Urinary bladder (tissue), 3 donors: ENCODE measurements at regions not wholly inside any gene's neighbourhood (a gene's known extent, or its start where the extent isn't known, plus 50 kb on each side); places are given as distances from the start of the nearest gene placed in this dataset.
"Not testable (repeated sequence)": the region's sequence is repeated elsewhere in the genome, so short reads cannot be mapped to it uniquely, and the experiment has no call there.

ENCODE experiments used
- DNase-seq: peaks from one replicate; pipeline ENCODE4 v3.0.0-alpha.2; 2015; ENCODE audit errors: extremely low spot score
- H3K27ac ChIP-seq: one replicate; pipeline ENCODE4 v1.5.1; 2013; ENCODE audit warnings: low read depth, mild to moderate bottlenecking, moderate library complexity
- H3K36me3 ChIP-seq: one replicate; pipeline ENCODE4 v1.6.1; 2013; ENCODE audit warnings: mild to moderate bottlenecking, moderate library complexity; ENCODE audit not compliant: insufficient read depth
- H3K4me1 ChIP-seq: one replicate; pipeline ENCODE4 v1.6.1; 2013; ENCODE audit warnings: mild to moderate bottlenecking, moderate library complexity; ENCODE audit not compliant: insufficient read depth
- H3K4me3 ChIP-seq: one replicate; pipeline ENCODE4 v1.5.1; 2013; ENCODE audit warnings: low read depth, low read length
- WGBS: extraction: QIAGEN DNeasy Blood & Tissue Kit; methylation state at CpG from one replicate; pipeline ENCODE4 v1.1.7; 2013; 5-methylcytosine and 5-hydroxymethylcytosine counted together
- donor health status: healthy with polysubstance abuse.
- donor health status: healthy.

DNA sequence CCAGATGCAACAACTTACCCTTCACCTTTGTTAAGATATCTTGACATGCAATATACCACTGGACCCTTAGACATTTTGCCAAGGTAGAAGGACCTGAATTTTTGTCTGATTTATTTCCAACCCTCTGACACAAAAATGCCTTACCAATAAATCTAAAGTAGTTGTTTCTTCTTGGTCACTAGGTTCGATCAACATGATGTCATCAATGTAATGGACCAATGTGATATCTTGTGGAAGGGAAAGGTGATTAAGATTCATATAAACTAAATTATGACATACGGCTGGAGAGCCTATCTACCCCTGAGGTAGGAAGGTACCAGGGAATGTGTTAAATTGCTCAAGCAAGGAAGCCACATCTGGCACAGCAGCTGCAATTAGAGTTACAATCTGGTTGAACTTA, 67.7 kb upstream of the SERPINE2 start:
- no peaks in the 10 kb centered on the region for H3K4me1 ChIP-seq
- no peak overlapping the region for H3K27ac ChIP-seq
- 95% methylated on average over 2 of the region's 2 CpGs for WGBS
- DNase-seq: no peak
- no peaks in the 10 kb centered on the region for H3K36me3 ChIP-seq
- no peak overlapping the region for H3K4me3 ChIP-seq

GRCh38 chr2:224104668-224105386, 65.7 kb upstream of the SERPINE2 start:
- 88% methylated on average over 1 of the region's 1 CpG for WGBS
- no peak for DNase-seq

DNA sequence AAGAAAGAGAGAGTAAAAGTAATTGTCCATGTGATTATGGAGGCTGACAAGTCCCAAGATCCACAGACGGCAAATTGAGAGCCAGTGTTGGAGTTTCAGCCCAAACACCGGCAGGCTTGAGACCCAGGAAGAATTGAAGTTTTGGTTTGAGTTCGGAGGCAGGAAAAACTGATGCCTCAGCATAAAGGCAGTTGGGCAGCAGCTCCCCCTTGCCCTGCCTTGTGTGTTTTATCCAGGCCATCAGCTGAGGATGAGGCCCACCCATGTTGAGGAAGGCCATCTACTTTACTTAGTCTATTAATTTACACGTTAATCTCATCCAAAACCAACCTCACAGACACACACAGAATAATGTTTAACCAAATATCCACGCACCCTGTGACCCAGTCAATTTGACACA, 64.6 kb upstream of the SERPINE2 start:
- 57% methylated on average over 5 of the region's 5 CpGs for WGBS
- Histone ChIP-seq H3K27ac (no peak overlapping the region), H3K4me1 (no peaks in the 10 kb centered on the region), H3K4me3 (no peak overlapping the region), H3K36me3 (no peaks in the 10 kb centered on the region)
- DNase-seq: no peak

More at GRCh38 chr2:224104668-224105386, 65.7 kb upstream of the SERPINE2 start:
- Histone ChIP-seq H3K36me3 (no peaks in the 10 kb centered on the region), H3K27ac (no peak overlapping the region), H3K4me3 (no peak overlapping the region), H3K4me1 (no peaks in the 10 kb centered on the region)

- WGBS: 52% methylated on average over 1 of the region's 1 CpG
- no peak overlapping the region for H3K27ac ChIP-seq
Observed at GRCh38 chr2:224102991-224103390, 63.9 kb upstream of the SERPINE2 start.

DNA sequence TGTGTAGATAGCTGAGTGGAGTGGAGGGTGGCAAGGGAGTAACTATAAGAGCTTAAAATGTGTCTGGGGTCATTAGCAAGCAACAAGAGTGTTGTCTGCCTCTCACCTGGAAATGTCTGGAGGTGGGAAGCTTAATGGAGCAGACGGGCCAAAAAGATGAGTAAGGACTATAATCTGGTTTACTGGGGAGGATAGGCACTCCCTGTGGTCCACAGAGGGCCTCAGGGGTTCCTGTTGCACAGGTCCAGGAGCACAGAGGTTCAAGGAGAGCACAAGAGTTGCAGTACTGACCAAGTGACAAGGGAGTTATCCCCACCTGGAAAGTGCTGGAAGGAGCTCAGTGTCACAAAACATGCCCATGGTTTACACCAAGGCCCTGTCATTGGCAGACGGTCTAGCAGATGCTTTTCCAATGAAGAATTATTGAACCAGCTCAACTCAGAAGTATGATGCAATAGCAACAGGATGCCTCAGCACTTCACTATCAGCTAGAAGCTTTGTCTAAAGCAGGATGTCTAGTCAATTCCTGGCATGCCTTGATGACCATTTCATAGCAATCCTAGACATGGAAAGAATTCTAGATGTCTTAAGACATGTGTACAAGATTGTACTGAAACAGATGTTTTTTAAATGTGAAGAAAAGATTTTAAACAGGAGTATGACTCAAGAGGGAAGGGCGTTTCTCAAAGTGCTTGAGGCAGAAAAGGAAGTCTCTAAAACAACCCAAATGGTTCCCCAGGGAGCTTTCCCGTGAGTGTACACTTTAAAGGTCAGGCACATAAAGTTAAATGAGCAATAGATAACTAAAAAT, 62.9 kb upstream of the SERPINE2 start:
- Histone ChIP-seq H3K4me1 (no peaks in the 10 kb centered on the region), H3K4me3 (no peak overlapping the region), H3K36me3 (no peaks in the 10 kb centered on the region), H3K27ac (no peak overlapping the region)
- no peak for DNase-seq
- 58% methylated on average over 4 of the region's 4 CpGs for WGBS

More at GRCh38 chr2:224102991-224103390, 63.9 kb upstream of the SERPINE2 start:
- no peaks in the 10 kb centered on the region for H3K36me3 ChIP-seq
- H3K4me1 ChIP-seq: no peaks in the 10 kb centered on the region
- DNase-seq: no peak
- H3K4me3 ChIP-seq: no peak overlapping the region

DNA sequence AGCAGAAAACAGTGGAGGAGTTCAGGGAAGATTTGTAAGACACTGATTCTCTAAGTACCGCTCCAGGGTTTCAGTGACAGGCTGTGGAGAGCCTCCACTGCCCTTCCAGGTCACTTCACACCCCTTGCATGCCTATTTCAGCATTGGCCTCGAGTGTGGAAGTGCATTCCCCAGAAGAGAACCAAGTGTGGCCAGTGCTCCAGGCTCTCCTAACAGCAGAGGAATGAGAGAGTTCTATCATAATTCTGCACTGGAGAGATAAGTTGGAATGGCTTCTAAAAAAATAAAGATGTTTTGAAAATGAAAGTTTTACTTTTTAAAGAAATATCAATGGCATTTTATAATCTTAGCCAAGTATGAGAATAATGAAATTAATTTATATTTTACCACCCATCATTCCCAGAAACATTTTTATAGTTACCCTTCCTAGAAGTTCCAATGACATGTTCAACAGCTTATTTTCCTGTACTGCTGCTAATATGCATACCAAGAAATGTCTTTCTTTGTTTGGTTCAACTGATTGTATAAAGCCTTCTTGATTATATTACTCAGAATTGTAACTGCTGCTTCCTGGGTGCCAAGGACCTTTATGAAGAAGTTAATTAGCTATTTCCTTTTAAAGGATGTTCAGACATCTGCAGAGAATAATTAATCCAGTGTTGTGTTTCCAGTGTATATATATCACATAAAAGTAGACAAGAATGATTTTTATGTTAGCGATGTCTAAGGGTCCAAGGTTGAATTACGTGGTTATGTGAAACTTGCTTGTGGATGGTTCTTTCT, 61.0 kb upstream of the SERPINE2 start:
- H3K4me3 ChIP-seq: no peak overlapping the region
- H3K4me1 ChIP-seq: no peaks in the 10 kb centered on the region
- H3K36me3 ChIP-seq: no peaks in the 10 kb centered on the region
- H3K27ac ChIP-seq: no peak overlapping the region
- DNase-seq: no peak
- 74% methylated on average over 4 of the region's 4 CpGs for WGBS

- Histone ChIP-seq H3K27ac (no peak overlapping the region), H3K4me3 (no peak overlapping the region), H3K4me1 (no peaks in the 10 kb centered on the region), H3K36me3 (no peaks in the 10 kb centered on the region)
- no peak for DNase-seq
- WGBS: 75% methylated on average over 16 of the region's 16 CpGs
Observed at GRCh38 chr2:224098481-224099230, 59.6 kb upstream of the SERPINE2 start.

DNA sequence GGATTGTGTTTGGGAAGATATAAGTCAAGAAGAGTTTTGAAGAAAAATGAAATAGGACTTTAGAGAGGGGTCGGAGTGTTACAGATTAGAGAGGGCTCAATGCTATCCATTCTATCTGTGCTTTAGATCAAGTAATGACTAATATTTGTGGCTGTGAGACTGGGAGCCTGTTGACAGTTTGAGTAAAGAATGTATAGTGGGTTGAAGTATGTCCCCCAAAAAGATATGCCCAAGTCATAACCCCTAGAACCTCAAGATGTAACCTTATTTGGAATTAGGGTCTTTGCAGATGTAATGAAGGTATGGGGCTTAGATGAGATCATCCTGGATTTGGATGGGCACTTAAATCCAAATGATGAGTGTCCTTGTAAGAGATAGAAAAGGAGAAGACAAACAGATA, 55.3 kb upstream of the SERPINE2 start:
- H3K27ac ChIP-seq: no peak overlapping the region
- H3K4me3 ChIP-seq: no peak overlapping the region
- no peak for DNase-seq
- WGBS: 86% methylated on average over 1 of the region's 1 CpG
- no peaks in the 10 kb centered on the region for H3K4me1 ChIP-seq
- H3K36me3 ChIP-seq: no peaks in the 10 kb centered on the region

- DNase-seq, H3K4me1 ChIP-seq, H3K4me3 ChIP-seq, H3K27ac ChIP-seq, H3K36me3 ChIP-seq: not testable (repeated sequence)
- WGBS: 80% methylated on average over 5 of the region's 5 CpGs
Observed at GRCh38 chr2:224091671-224092070, 52.6 kb upstream of the SERPINE2 start.

DNA sequence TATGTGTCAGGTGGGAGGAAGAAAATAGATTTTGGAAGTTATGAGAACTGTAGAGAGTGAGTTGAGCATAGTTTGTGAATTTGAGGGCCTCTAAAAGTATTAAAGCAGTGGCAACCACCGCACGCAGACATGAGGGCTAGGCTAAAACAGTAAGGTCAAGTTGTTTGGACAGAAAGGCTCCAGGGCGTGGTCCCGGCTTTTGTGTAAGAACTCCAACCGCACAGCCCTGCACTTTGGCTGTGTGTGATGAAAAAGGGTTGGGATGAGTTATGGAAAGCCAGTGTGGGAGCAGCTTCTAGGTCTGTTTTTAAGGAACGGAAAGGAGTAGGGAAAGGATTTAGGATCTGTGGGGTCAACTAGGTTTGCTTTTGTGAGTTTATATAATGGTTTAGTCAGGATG, 50.5 kb upstream of the SERPINE2 start:
- 84% methylated on average over 6 of the region's 6 CpGs for WGBS
- DNase-seq, H3K36me3 ChIP-seq, H3K27ac ChIP-seq, H3K4me3 ChIP-seq, H3K4me1 ChIP-seq: not testable (repeated sequence)
